ENCODE measurements at regions not wholly inside any gene's neighbourhood (a gene's known extent, or its start where the extent isn't known, plus 50 kb on each side); places are given as distances from the start of the nearest gene placed in this dataset.
A peak's percentile ranks its signal among the peaks of the same experiment; 100 is the strongest.

GRCh38 chr5:143586781-143587362, 183.4 kb upstream of the NR3C1 start:
- POLR2A ChIA-PET = no interaction called here
- ATAC-seq (peak; percentile 44; the same call in 1 of the 3 replicates), FAIRE-seq (peak; percentile 40), DNase-seq (ENCODE audit: low spot score) (no peak)
- in situ Hi-C loops (cut with HindIII; ENCODE audit: extremely low pct_ligation_motif_present, low pct_unique_long_range_greater_than_20kb) (no loop called here), intact Hi-C loops (cut with micrococcal nuclease; ENCODE audit: unreplicated experiment) (no loop called here)
- no peaks in the 10 kb centered on the region for H3K36me3 ChIP-seq (replicated peaks in 1 of 2; ENCODE audit: control insufficient read depth in 1 of 2, insufficient read depth in 2 of 2, low read length in 2 of 2)
- H3K27ac ChIP-seq (ENCODE audit: extremely low read length, insufficient read depth, low read length) = no peak overlapping the region
- TF ChIP-seq ZNF607 (CRISPR knock-in tag; IDR thresholded peaks at IDR 0.05; ENCODE audit: borderline replicate concordance) = no peak
- no peak for TF ChIP-seq ZNF574 (CRISPR knock-in tag; IDR thresholded peaks at IDR 0.05)
- no peak for TF ChIP-seq FOXA1 (IDR thresholded peaks at IDR 0.05)
- TF ChIP-seq FOXA1 (CRISPR knock-in tag; IDR thresholded peaks at IDR 0.05) = 0 out of 2 replicates have a peak, but pooled peaks have one; percentile 25
- peak; percentile 51; the same call in 1 of the 2 replicates for TF ChIP-seq FOXA3 (CRISPR knock-in tag; IDR thresholded peaks at IDR 0.05)
- TF ChIP-seq ZNF20 (CRISPR knock-in tag; IDR thresholded peaks at IDR 0.05) = no peak
- peak; percentile 29 for TF ChIP-seq TEAD3 (CRISPR knock-in tag; optimal IDR thresholded peaks at IDR 0.05; ENCODE audit: borderline replicate concordance)
- no peak for TF ChIP-seq ZNF780A (CRISPR knock-in tag; IDR thresholded peaks at IDR 0.05)
- no peak for TF ChIP-seq ZSCAN30 (CRISPR knock-in tag; IDR thresholded peaks at IDR 0.05)
- 0 out of 2 replicates have a peak, but pooled peaks have one; percentile 20 for TF ChIP-seq ZNF644 (CRISPR knock-in tag; IDR thresholded peaks at IDR 0.05; ENCODE audit: low read depth)
- no peak for TF ChIP-seq ZNF225 (CRISPR knock-in tag; IDR thresholded peaks at IDR 0.05)
- H2AFZ ChIP-seq (ENCODE audit: low read length) = no peak overlapping the region
- H3K27me3 ChIP-seq (ENCODE audit: control insufficient read depth in 1 of 2, insufficient read depth in 2 of 2, low read length in 2 of 2) = no peaks in the 10 kb centered on the region
- H3K79me2 ChIP-seq (ENCODE audit: insufficient read depth, low read length) = no peaks in the 10 kb centered on the region
- no peak overlapping the region for H3K9ac ChIP-seq (ENCODE audit: insufficient read depth, low read depth, low read length)
- H3K4me1 ChIP-seq (ENCODE audit: insufficient read depth, low read length) = peaks cover 44% of the 10 kb centered on the region
- no peaks in the 10 kb centered on the region for H4K20me1 ChIP-seq (ENCODE audit: insufficient read depth, low read length)
- CTCF ChIA-PET (ENCODE audit: low intra/inter-chr PET ratio, low total read pairs) = no interaction called here
- H3K4me2 ChIP-seq (ENCODE audit: low read depth, low read length) = no peak overlapping the region
- WGBS (ENCODE audit: low lambda C conversion rate) = 100% methylated on average over 1 of the region's 1 CpG
- H3K4me3 ChIP-seq (replicated peaks in 1 of 3; ENCODE audit: insufficient read depth in 1 of 3, low read depth in 2 of 3, low read length in 3 of 3) = no peak overlapping the region
- BruUV-seq (replicated peaks) = no TSS peak
- H3K9me3 ChIP-seq (ENCODE audit: low read length) = no peaks in the 10 kb centered on the region

All from HepG2 (cell line).